ENCODE measurements at regions not wholly inside any gene's neighbourhood (a gene's known extent, or its start where the extent isn't known, plus 50 kb on each side); places are given as distances from the start of the nearest gene placed in this dataset.

DNA sequence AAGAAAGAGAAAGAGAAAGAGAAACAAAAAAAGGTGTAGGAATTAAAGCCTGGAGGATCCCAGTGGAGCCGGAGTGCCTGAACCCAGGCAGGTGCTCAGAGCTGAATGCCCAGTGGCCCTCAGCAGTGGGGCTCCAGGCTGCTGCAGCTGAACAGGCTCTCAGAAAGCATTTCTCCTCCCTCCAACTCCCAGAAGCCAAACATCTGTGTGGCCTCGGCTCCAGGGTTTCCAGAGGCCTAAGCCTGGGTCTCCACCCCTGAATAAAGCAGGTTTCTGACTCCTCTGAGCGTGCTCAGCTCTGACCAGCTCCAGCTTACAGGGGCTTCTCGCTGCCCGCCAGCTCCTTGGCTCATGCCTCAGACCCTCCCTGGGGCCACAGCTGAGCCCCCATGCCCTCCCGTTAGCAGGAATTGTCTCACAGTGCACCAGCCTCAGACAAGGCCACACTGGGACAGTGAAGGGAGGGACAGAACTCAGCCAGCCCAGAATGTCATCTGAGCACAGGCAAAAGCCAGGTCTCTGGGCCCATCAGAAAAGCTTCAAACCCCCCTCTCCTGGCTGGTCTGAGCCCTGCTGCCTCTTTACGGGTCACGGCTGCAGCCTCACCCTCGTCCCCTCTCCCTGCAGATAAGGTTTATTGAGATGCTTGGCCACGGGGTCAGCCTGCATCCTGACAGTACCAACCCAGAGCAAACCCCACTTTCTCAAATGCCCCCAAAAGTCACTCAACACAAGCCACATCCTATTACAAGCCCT, 114.4 kb upstream of the PPP1R26 start:
- H4K8ac ChIP-seq (ENCODE audit: low read depth in 2 of 2, low read length in 2 of 2) = no peak overlapping the region
- no peak for ATAC-seq (ENCODE audit: low read depth)
- H3K4me3 ChIP-seq (ENCODE audit: insufficient read depth, low read depth, low read length) = no peak overlapping the region
- H3K27ac ChIP-seq (ENCODE audit: insufficient read depth, low read length) = no peak overlapping the region
- H3K9me3 ChIP-seq (ENCODE audit: control insufficient read depth, insufficient read depth, low read length) = peaks cover 13% of the 10 kb centered on the region; the same call in 1 of the 2 replicates
- no peak for DNase-seq
- no peak overlapping the region for H3K4me2 ChIP-seq (ENCODE audit: low read depth, low read length)
- ChIA-PET CTCF (no interaction called here), POLR2A (ENCODE audit: unreplicated experiment) (no interaction called here)
- H3K9ac ChIP-seq (ENCODE audit: low read depth, low read length) = no peak overlapping the region
- H3K36me3 ChIP-seq (ENCODE audit: control insufficient read depth, insufficient read depth, low read length) = no peaks in the 10 kb centered on the region
- H3K79me1 ChIP-seq (ENCODE audit: low read depth in 1 of 2, low read length in 2 of 2) = no peaks in the 10 kb centered on the region
- no peak overlapping the region for H3K56ac ChIP-seq (ENCODE audit: extremely low read depth, insufficient read depth, low read length)
- BruUV-seq (replicated peaks) = no TSS peak
- dilution Hi-C loops (cut with HindIII; ENCODE audit: low sequenced_read_pairs, unreplicated experiment) = no loop called here
- TF ChIP-seq, protein P1, sequence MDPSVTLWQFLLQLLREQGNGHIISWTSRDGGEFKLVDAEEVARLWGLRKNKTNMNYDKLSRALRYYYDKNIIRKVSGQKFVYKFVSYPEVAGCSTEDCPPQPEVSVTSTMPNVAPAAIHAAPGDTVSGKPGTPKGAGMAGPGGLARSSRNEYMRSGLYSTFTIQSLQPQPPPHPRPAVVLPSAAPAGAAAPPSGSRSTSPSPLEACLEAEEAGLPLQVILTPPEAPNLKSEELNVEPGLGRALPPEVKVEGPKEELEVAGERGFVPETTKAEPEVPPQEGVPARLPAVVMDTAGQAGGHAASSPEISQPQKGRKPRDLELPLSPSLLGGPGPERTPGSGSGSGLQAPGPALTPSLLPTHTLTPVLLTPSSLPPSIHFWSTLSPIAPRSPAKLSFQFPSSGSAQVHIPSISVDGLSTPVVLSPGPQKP (IDR thresholded peaks at IDR 0.05; ENCODE audit: borderline replicate concordance, low read depth, low read length) = no peak
- H4K91ac ChIP-seq (ENCODE audit: insufficient read depth, low read depth, low read length) = no peak overlapping the region
- no peaks in the 10 kb centered on the region for H3K9me1 ChIP-seq (ENCODE audit: insufficient read depth, low read length)
- H3K23ac ChIP-seq (ENCODE audit: low read depth, low read length) = no peak overlapping the region
- H2AK9ac ChIP-seq (replicated peaks; ENCODE audit: low read depth, low read length, poor library complexity) = no peak overlapping the region
- H2BK20ac ChIP-seq (ENCODE audit: low read depth, low read length) = no peak overlapping the region
- H2BK5ac ChIP-seq (ENCODE audit: low read depth, low read length, poor library complexity, severe bottlenecking) = no peak overlapping the region
- no peaks in the 10 kb centered on the region for H3K27me3 ChIP-seq (ENCODE audit: control insufficient read depth, insufficient read depth, low read length)
- no peak overlapping the region for H3K18ac ChIP-seq (ENCODE audit: low read depth, low read length)
- no peak overlapping the region for H2AK5ac ChIP-seq (ENCODE audit: low read depth, low read length)
- in situ Hi-C loops (cut with MboI; ENCODE audit: low sequenced_read_pairs) = no loop called here
- no peak overlapping the region for H2AFZ ChIP-seq (replicated peaks; ENCODE audit: low read length, poor library complexity)
- H3K4ac ChIP-seq (ENCODE audit: low read depth, low read length) = no peak overlapping the region
- no peak overlapping the region for H2BK15ac ChIP-seq (ENCODE audit: low read depth, low read length)
- H2BK120ac ChIP-seq (ENCODE audit: low read depth, low read length) = no peak overlapping the region
- no peak overlapping the region for H4K5ac ChIP-seq (ENCODE audit: low read depth, low read length)
- intact Hi-C loops (cut with micrococcal nuclease) = no loop called here
- no CpG with 5 or more reads among the region's 10 CpGs for WGBS, 2 experiments (ENCODE audit: extremely low coverage in 2 of 2, insufficient read length in 1 of 2)
- H3K4me1 ChIP-seq (ENCODE audit: control insufficient read depth, insufficient read depth, low read length) = no peaks in the 10 kb centered on the region
- H3K14ac ChIP-seq (replicated peaks; ENCODE audit: low read depth, low read length) = no peak overlapping the region
- no peaks in the 10 kb centered on the region for H4K20me1 ChIP-seq (ENCODE audit: insufficient read depth, low read length)

Data from IMR-90 (cell line).